ENCODE measurements at regions not wholly inside any gene's neighbourhood (a gene's known extent, or its start where the extent isn't known, plus 50 kb on each side); places are given as distances from the start of the nearest gene placed in this dataset.

DNA sequence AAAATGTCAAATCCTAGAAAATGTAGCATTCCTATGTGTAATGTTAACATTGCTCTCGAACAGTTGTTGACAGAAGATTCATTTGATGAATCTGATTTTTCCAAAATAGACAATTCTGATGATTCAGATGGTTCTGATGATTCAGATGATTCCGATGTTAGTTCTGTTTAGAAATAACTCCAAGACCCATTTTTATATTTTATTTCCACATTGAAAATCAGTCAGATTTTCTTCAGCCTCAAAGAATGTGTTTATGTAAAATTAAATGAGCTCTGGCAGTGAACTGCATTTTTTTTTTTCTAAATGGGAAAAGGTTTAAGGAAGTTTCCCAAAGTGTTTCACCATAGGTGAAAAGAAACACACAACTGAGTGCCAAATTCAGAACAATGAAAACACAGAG lies 136.5 kb downstream of the TSEN15 start:
- Histone ChIP-seq H3K9me3 (no peaks in the 10 kb centered on the region; the same call in 2 of the 3 replicates), H3K4me1 (no peaks in the 10 kb centered on the region), H3K4me3 (no peak overlapping the region), H3K4me2 (no peak overlapping the region), H3K27ac (no peak overlapping the region)
- TF ChIP-seq ESRRA (IDR thresholded peaks at IDR 0.05; ENCODE audit: borderline replicate concordance, low read length): no peak
- TF ChIP-seq TFCP2L1 (CRISPR knock-in tag; IDR thresholded peaks at IDR 0.05): no peak
- no peak for TF ChIP-seq EHMT2 (IDR thresholded peaks at IDR 0.05; ENCODE audit: low read depth)
- TF ChIP-seq ZFP36 (IDR thresholded peaks at IDR 0.05; ENCODE audit: borderline replicate concordance, partially characterized antibody): no peak
- TF ChIP-seq CHD2 (IDR thresholded peaks at IDR 0.05; ENCODE audit: low read length, partially characterized antibody): no peak
- TF ChIP-seq JUNB (IDR thresholded peaks at IDR 0.05): no peak
- no peak for TF ChIP-seq POLR2A (IDR thresholded peaks at IDR 0.05; ENCODE audit: low read length)
- TF ChIP-seq NFE2L2 (conservative IDR thresholded peaks at IDR 0.05; ENCODE audit: low read length): no peak
- TF ChIP-seq, protein P1, sequence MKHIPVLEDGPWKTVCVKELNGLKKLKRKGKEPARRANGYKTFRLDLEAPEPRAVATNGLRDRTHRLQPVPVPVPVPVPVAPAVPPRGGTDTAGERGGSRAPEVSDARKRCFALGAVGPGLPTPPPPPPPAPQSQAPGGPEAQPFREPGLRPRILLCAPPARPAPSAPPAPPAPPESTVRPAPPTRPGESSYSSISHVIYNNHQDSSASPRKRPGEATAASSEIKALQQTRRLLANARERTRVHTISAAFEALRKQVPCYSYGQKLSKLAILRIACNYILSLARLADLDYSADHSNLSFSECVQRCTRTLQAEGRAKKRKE (CRISPR knock-in tag; IDR thresholded peaks at IDR 0.05; ENCODE audit: low read depth): no peak
- no peak for TF ChIP-seq PHF8 (IDR thresholded peaks at IDR 0.05; ENCODE audit: borderline replicate concordance, low read depth)
- TF ChIP-seq HOXA7 (CRISPR knock-in tag; IDR thresholded peaks at IDR 0.05): no peak
- no peak for TF ChIP-seq RARB (CRISPR knock-in tag; IDR thresholded peaks at IDR 0.05)
- TF ChIP-seq, protein P2, sequence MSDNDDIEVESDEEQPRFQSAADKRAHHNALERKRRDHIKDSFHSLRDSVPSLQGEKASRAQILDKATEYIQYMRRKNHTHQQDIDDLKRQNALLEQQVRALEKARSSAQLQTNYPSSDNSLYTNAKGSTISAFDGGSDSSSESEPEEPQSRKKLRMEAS (IDR thresholded peaks at IDR 0.05): no peak
- TF ChIP-seq NPAS2 (CRISPR knock-in tag; IDR thresholded peaks at IDR 0.05; ENCODE audit: borderline replicate concordance): no peak
- TF ChIP-seq RCOR1 (IDR thresholded peaks at IDR 0.05; ENCODE audit: low read depth, low read length): no peak
- TF ChIP-seq, protein P3, sequence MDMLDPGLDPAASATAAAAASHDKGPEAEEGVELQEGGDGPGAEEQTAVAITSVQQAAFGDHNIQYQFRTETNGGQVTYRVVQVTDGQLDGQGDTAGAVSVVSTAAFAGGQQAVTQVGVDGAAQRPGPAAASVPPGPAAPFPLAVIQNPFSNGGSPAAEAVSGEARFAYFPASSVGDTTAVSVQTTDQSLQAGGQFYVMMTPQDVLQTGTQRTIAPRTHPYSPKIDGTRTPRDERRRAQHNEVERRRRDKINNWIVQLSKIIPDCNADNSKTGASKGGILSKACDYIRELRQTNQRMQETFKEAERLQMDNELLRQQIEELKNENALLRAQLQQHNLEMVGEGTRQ (IDR thresholded peaks at IDR 0.05): no peak
- TF ChIP-seq, protein P4, sequence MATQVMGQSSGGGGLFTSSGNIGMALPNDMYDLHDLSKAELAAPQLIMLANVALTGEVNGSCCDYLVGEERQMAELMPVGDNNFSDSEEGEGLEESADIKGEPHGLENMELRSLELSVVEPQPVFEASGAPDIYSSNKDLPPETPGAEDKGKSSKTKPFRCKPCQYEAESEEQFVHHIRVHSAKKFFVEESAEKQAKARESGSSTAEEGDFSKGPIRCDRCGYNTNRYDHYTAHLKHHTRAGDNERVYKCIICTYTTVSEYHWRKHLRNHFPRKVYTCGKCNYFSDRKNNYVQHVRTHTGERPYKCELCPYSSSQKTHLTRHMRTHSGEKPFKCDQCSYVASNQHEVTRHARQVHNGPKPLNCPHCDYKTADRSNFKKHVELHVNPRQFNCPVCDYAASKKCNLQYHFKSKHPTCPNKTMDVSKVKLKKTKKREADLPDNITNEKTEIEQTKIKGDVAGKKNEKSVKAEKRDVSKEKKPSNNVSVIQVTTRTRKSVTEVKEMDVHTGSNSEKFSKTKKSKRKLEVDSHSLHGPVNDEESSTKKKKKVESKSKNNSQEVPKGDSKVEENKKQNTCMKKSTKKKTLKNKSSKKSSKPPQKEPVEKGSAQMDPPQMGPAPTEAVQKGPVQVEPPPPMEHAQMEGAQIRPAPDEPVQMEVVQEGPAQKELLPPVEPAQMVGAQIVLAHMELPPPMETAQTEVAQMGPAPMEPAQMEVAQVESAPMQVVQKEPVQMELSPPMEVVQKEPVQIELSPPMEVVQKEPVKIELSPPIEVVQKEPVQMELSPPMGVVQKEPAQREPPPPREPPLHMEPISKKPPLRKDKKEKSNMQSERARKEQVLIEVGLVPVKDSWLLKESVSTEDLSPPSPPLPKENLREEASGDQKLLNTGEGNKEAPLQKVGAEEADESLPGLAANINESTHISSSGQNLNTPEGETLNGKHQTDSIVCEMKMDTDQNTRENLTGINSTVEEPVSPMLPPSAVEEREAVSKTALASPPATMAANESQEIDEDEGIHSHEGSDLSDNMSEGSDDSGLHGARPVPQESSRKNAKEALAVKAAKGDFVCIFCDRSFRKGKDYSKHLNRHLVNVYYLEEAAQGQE (IDR thresholded peaks at IDR 0.05): no peak
- ATAC-seq (no peak), DNase-seq (ENCODE audit: low read depth in 1 of 2, low spot score in 1 of 2) (no peak), FAIRE-seq (no peak)
- ChIA-PET POLR2A (no interaction called here), CTCF (interaction anchor here (0.6 kb wide), 1 partner anchor 31 kb away, joined by 3 read pairs; no protein-coding TSS in a partner anchor)
- 30% methylated on average over 2 of the region's 2 CpGs for WGBS (ENCODE audit: missing lambda C conversion rate)

DNA sequence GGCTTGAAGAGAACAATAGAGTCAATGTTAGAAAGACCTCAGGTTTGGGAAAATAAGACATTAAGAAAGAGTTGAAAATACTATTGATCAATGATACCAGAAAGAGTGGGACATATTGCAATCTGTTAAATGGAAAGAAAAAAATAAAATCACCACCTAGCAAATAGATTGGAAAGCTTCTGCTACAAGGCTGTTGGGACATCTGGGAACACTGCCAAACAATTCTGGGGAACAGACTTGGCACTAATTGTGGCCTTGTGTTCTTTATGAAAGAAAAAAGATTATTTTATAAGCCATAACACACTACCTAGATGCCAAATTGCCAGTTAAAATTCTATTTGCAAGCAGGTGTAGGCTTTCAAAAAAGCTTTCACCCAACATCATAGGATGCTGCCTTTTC lies 137.8 kb downstream of the TSEN15 start:
- no peak overlapping the region for H3K4me2 ChIP-seq
- CTCF ChIA-PET: no interaction called here
- FAIRE-seq (no peak), DNase-seq (ENCODE audit: low read depth in 1 of 2, low spot score in 1 of 2) (no peak), ATAC-seq (no peak)
- H3K9me3 ChIP-seq: no peaks in the 10 kb centered on the region; the same call in 2 of the 3 replicates
- H3K27ac ChIP-seq: no peak overlapping the region
- POLR2A ChIA-PET: no interaction called here
- no peaks in the 10 kb centered on the region for H3K4me1 ChIP-seq
- TF ChIP-seq, protein P5, sequence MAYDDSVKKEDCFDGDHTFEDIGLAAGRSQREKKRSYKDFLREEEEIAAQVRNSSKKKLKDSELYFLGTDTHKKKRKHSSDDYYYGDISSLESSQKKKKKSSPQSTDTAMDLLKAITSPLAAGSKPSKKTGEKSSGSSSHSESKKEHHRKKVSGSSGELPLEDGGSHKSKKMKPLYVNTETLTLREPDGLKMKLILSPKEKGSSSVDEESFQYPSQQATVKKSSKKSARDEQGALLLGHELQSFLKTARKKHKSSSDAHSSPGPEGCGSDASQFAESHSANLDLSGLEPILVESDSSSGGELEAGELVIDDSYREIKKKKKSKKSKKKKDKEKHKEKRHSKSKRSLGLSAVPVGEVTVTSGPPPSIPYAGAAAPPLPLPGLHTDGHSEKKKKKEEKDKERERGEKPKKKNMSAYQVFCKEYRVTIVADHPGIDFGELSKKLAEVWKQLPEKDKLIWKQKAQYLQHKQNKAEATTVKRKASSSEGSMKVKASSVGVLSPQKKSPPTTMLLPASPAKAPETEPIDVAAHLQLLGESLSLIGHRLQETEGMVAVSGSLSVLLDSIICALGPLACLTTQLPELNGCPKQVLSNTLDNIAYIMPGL (CRISPR knock-in tag; IDR thresholded peaks at IDR 0.05; ENCODE audit: borderline replicate concordance): no peak
- TF ChIP-seq HOXB13 (CRISPR knock-in tag; IDR thresholded peaks at IDR 0.05; ENCODE audit: low read depth): no peak
- no peak for TF ChIP-seq NPAS2 (CRISPR knock-in tag; IDR thresholded peaks at IDR 0.05; ENCODE audit: borderline replicate concordance)
- no peak for TF ChIP-seq SMC3 (IDR thresholded peaks at IDR 0.05)
- no peak for TF ChIP-seq HOXA7 (CRISPR knock-in tag; IDR thresholded peaks at IDR 0.05)
- TF ChIP-seq CBX2 (IDR thresholded peaks at IDR 0.05; ENCODE audit: borderline replicate concordance, low read depth): no peak
- TF ChIP-seq HDAC2 (IDR thresholded peaks at IDR 0.05): no peak
- no peak for TF ChIP-seq NR3C1 (IDR thresholded peaks at IDR 0.05)
- no peak for TF ChIP-seq JUNB (IDR thresholded peaks at IDR 0.05)
- TF ChIP-seq JUN (IDR thresholded peaks at IDR 0.05): no peak
- no peak for TF ChIP-seq CHD2 (IDR thresholded peaks at IDR 0.05; ENCODE audit: low read length, partially characterized antibody)
- TF ChIP-seq, protein P6, sequence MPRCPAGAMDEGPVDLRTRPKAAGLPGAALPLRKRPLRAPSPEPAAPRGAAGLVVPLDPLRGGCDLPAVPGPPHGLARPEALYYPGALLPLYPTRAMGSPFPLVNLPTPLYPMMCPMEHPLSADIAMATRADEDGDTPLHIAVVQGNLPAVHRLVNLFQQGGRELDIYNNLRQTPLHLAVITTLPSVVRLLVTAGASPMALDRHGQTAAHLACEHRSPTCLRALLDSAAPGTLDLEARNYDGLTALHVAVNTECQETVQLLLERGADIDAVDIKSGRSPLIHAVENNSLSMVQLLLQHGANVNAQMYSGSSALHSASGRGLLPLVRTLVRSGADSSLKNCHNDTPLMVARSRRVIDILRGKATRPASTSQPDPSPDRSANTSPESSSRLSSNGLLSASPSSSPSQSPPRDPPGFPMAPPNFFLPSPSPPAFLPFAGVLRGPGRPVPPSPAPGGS (IDR thresholded peaks at IDR 0.05): no peak
- TF ChIP-seq ESRRA (IDR thresholded peaks at IDR 0.05; ENCODE audit: borderline replicate concordance, low read length): no peak
- no peak for TF ChIP-seq POLR2A (IDR thresholded peaks at IDR 0.05; ENCODE audit: low read length)
- TF ChIP-seq RCOR1 (IDR thresholded peaks at IDR 0.05; ENCODE audit: low read depth, low read length): no peak
- no peak overlapping the region for H3K4me3 ChIP-seq

All from A549 (cell line).